Esophagus squamous epithelium (tissue), 4 donors: ENCODE measurements at regions not wholly inside any gene's neighbourhood (a gene's known extent, or its start where the extent isn't known, plus 50 kb on each side); places are given as distances from the start of the nearest gene placed in this dataset.

Experiments
- CTCF ChIP-seq, 6 experiments: fragments of 450-650 bp in 4 of 6; fragments of 200-600 bp in 2 of 6; sonication (generic) in 2 of 6; IDR thresholded peaks; one replicate each; pipeline ENCODE4 v1.5.1; 2016 to 2019; ENCODE audit warnings: antibody characterized with exemption in 6 of 6, mild to moderate bottlenecking in 4 of 6, moderate library complexity in 4 of 6
- POLR2A ChIP-seq, 4 donors: fragments of 450-650 bp; IDR thresholded peaks; one replicate each; pipeline ENCODE4 v1.6.1; 2017; ENCODE audit warnings: antibody characterized with exemption in 4 of 4, mild to moderate bottlenecking in 4 of 4, moderate library complexity in 3 of 4

GRCh38 chr2:22912398-22912797 is 472.6 kb upstream of the KLHL29 start:
- TF ChIP-seq CTCF (IDR thresholded peaks at IDR 0.05) (no peak), POLR2A (IDR thresholded peaks at IDR 0.05) (no peak)
